HFFc6 (cell line): ENCODE measurements at regions not wholly inside any gene's neighbourhood (a gene's known extent, or its start where the extent isn't known, plus 50 kb on each side); places are given as distances from the start of the nearest gene placed in this dataset.

ENCODE experiments used
- DNase-seq: peaks from one replicate; pipeline ENCODE4 v3.0.0-alpha.2; 2018
- H3K27ac Mint-ChIP-seq: 2 replicates; pipeline ENCODE4 v1.8.0; 2020; ENCODE audit warnings: mild to moderate bottlenecking, mixed read lengths
- H3K27me3 Mint-ChIP-seq: 2 replicates; pipeline ENCODE4 v1.8.0; 2021; ENCODE audit warnings: mild to moderate bottlenecking, moderate library complexity, mixed read lengths; ENCODE audit not compliant: insufficient read depth
- H3K36me3 Mint-ChIP-seq: 2 replicates; pipeline ENCODE4 v1.8.0; 2021; ENCODE audit warnings: low read depth, mixed read lengths
- H3K4me1 Mint-ChIP-seq: 2 replicates; pipeline ENCODE4 v1.8.0; 2020; ENCODE audit warnings: low read depth, mixed read lengths
- H3K4me3 Mint-ChIP-seq: 2 replicates; pipeline ENCODE4 v1.8.0; 2020; ENCODE audit warnings: mild to moderate bottlenecking, moderate library complexity, mixed read lengths
- H3K9me3 Mint-ChIP-seq: 2 replicates; pipeline ENCODE4 v1.8.0; 2020; ENCODE audit warnings: mild to moderate bottlenecking, mixed read lengths
- TF ChIP-seq, protein P1 (sequence below): fragments of 200-600 bp; sonication (generic); IDR thresholded peaks from 2 replicates; pipeline ENCODE4 v1.5.0; 2021; ENCODE audit warnings: antibody characterized with exemption, mild to moderate bottlenecking

DNA sequence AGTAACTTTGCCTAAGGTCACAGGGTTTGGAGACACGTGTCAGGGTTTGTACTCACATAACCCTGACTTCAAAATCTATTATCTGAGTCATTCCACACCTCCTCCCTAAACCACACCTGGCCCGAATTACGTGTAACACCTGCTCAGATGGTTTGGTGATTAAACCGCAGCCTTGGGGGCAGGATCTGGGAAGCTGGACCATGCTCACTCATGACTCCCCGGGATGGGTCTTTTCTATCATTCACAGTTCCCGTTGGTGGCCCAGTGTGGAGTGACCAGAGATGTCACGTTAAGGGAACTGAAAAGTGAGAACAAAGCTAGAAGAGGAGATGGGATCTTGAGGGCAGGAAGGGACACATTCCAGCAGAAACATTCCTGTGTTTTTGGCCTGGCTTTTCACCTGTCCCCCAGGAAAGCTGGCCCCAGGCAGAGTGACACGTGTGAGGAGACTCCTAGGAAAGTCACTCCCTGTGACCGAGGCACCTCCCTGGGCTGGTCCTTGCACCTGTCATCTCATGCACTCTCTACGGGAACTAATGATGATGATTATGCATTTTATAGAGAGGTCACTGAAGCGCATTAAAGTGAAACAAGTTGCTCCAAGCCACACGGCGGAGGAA lies 75.4 kb upstream of the POMGNT2 start:
- Mint-ChIP-seq H3K27me3 (peaks cover 5% of the 10 kb centered on the region; the same call in 1 of the 2 replicates), H3K4me1 (peaks cover 73% of the 10 kb centered on the region), H3K9me3 (no peaks in the 10 kb centered on the region), H3K27ac (no peak overlapping the region), H3K4me3 (no peak overlapping the region), H3K36me3 (peaks cover 6% of the 10 kb centered on the region; the same call in 1 of the 2 replicates)
- DNase-seq, result no peak
- TF ChIP-seq, protein P1, sequence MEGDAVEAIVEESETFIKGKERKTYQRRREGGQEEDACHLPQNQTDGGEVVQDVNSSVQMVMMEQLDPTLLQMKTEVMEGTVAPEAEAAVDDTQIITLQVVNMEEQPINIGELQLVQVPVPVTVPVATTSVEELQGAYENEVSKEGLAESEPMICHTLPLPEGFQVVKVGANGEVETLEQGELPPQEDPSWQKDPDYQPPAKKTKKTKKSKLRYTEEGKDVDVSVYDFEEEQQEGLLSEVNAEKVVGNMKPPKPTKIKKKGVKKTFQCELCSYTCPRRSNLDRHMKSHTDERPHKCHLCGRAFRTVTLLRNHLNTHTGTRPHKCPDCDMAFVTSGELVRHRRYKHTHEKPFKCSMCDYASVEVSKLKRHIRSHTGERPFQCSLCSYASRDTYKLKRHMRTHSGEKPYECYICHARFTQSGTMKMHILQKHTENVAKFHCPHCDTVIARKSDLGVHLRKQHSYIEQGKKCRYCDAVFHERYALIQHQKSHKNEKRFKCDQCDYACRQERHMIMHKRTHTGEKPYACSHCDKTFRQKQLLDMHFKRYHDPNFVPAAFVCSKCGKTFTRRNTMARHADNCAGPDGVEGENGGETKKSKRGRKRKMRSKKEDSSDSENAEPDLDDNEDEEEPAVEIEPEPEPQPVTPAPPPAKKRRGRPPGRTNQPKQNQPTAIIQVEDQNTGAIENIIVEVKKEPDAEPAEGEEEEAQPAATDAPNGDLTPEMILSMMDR, result no peak

GRCh38 chr3:43180694-43181093 lies 74.8 kb upstream of the POMGNT2 start:
- DNase-seq, result no peak
- H3K4me3 Mint-ChIP-seq, result no peak overlapping the region

DNA sequence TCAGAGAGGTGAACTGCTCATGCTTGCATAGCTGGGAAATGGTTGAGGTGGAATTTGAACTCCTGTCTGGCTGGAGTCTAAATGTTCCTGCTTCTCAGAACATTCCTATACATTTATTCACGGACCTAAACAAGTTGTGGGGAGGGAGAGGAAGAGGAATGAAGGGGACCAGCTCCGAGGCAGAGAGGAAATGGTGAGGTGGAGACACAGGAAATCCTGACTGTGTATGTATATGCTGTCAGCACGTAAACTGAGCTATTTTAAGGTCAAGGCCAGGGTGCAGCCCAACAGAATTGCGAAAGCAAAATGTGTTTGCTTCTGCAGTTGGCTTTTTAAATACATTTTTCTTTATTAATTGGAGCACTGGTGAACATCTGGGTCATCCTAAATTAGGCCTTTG lies 74.1 kb upstream of the POMGNT2 start:
- Mint-ChIP-seq H3K27me3 (peaks cover 3% of the 10 kb centered on the region; the same call in 1 of the 2 replicates), H3K36me3 (peaks cover 6% of the 10 kb centered on the region; the same call in 1 of the 2 replicates), H3K4me3 (peak overlapping the region; percentile 37; the same call in 1 of the 2 replicates), H3K27ac (peak overlapping the region; percentile 83), H3K4me1 (peaks cover 62% of the 10 kb centered on the region), H3K9me3 (no peaks in the 10 kb centered on the region)
- DNase-seq, result peak; percentile 80
- TF ChIP-seq, protein P1, result no peak

More at GRCh38 chr3:43180694-43181093, 74.8 kb upstream of the POMGNT2 start:
- Mint-ChIP-seq H3K36me3 (peaks cover 6% of the 10 kb centered on the region; the same call in 1 of the 2 replicates), H3K9me3 (no peaks in the 10 kb centered on the region), H3K27me3 (peaks cover 1% of the 10 kb centered on the region; the same call in 1 of the 2 replicates), H3K27ac (0 out of 2 replicates have a peak overlapping the region, but pooled peaks have one; percentile 25), H3K4me1 (peaks cover 69% of the 10 kb centered on the region)
- TF ChIP-seq, protein P1, result no peak

- Mint-ChIP-seq H3K4me3 (peak overlapping the region; percentile 32; the same call in 1 of the 2 replicates), H3K36me3 (peaks cover 12% of the 10 kb centered on the region), H3K27me3 (peaks cover 3% of the 10 kb centered on the region; the same call in 1 of the 2 replicates), H3K9me3 (peaks cover 10% of the 10 kb centered on the region), H3K27ac (peak overlapping the region; percentile 83), H3K4me1 (peaks cover 60% of the 10 kb centered on the region)
- DNase-seq, result peak; percentile 65
- TF ChIP-seq, protein P1, result no peak
Measured at GRCh38 chr3:43178891-43179366, 73.0 kb upstream of the POMGNT2 start.

GRCh38 chr3:43177085-43177484 lies 71.2 kb upstream of the POMGNT2 start:
- Mint-ChIP-seq H3K4me1 (peaks cover 47% of the 10 kb centered on the region), H3K36me3 (peaks cover 18% of the 10 kb centered on the region), H3K27ac (no peak overlapping the region), H3K27me3 (peaks cover 3% of the 10 kb centered on the region; the same call in 1 of the 2 replicates), H3K9me3 (peaks cover 22% of the 10 kb centered on the region), H3K4me3 (no peak overlapping the region)
- DNase-seq, result no peak
- TF ChIP-seq, protein P1, result no peak
